CD4-positive, alpha-beta T cell treated with Interleukin-17A for 4 hours (primary cell): ENCODE measurements at regions not wholly inside any gene's neighbourhood (a gene's known extent, or its start where the extent isn't known, plus 50 kb on each side); places are given as distances from the start of the nearest gene placed in this dataset.
"Not testable (repeated sequence)": the region's sequence is repeated elsewhere in the genome, so short reads cannot be mapped to it uniquely, and the experiment has no call there.

Source experiments
- DNase-seq: peaks from one replicate; pipeline ENCODE4 v3.0.0-alpha.2; 2020; ENCODE audit warnings: mixed read lengths

- no peak for DNase-seq
These were observed 600.6 kb upstream of the FAT3 start for GRCh38 chr11:91624021-91624420.

- no peak for DNase-seq
These were observed 615.9 kb upstream of the FAT3 start for GRCh38 chr11:91608677-91609076.

- no peak for DNase-seq
These were observed 628.5 kb upstream of the FAT3 start for GRCh38 chr11:91596111-91596510.

DNA sequence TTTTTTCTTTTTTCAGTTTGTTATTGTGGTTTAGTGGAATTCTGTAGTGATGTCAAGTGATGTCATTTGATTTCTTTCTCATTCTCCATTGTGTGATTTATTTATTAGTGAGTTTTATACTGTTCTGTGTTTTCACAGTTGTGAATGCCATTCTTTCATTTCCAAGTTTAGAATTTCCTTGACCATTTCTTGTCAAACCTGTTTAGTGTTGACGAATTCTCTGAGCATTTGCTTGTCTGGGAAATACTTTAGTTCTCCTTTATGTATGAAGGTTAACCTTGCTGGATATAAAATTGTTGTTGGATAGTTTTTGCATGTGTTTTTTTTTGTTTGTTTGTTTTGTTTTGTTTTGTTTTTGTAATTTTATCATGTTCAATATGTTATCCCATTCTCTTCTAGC lies 633.6 kb upstream of the FAT3 start:
- DNase-seq, result no peak

DNA sequence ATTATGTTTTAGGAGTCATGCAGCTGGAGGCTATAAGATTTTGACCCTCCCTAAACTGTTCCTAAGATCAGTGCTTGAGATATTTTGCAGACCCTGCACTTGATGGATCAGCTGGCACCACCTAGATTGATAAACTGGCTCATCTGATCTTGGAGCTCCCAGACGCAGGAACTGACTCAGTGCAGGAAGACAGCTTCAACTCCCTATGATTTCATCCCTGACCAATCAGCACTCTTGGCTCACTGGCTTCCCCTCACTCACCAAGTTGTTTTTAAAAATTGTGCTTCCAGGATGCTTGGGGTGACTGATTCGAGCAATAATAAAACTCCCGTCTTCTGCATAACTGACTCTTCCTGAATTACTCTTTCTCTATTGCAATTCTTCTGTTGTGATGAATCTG lies 637.5 kb upstream of the FAT3 start:
- DNase-seq, result no peak

DNA sequence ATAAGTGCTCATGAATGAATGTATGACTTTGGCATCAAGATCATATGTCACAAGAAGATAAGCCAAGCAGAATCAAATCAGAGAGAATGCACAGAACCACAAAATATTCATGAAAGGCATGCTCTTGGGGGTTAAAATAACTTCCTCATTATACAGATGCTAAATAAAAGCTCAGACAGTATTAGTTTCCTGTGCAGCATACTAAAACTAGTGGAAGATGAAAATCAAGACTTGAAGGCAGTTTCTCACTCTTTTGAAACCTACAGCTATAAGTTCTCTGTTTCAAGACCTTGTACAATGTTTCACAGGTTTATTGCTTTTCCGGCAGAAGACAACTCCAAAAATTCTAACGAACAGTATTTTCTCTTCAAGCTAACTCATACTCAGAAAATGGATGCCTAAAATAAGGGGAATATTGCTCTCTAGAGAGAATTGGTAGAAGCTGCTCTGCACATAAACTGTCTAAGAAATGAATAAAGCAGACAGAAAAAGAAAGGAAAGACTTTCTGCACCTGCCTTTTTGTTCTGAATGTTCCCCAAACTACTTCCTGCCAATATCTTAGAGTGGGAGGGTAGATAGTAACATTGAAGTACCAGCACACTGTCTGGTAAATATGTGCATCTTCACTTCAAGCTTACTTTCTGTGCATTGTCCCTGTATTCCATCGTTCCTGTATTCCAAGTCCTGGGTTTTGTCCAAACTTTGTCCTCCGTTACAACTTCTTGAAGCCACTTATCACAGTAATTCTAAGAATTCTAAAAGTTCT lies 639.4 kb upstream of the FAT3 start:
- no peak for DNase-seq

DNA sequence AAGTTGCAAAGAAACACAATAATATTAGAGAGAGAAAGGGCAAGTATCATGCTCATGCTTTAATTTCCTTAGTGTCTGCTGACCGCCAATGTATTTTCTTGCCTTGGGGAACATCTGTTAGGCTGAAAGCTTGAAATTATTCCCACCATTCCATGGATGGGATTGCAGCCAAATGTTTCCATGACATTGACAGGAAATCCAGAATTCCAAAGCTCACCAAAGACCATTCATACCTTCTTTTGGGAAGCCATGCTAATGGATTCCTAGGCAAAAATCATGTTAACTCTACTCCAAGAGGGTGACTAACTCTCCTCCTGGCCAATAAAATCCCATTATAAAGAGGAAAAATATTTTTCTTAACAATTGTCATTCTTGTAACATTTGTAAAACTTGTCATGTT lies 661.4 kb upstream of the FAT3 start:
- no peak for DNase-seq

GRCh38 chr11:91560434-91560833 lies 664.2 kb upstream of the FAT3 start:
- no peak for DNase-seq

- no peak for DNase-seq
These were observed 686.6 kb upstream of the FAT3 start for GRCh38 chr11:91538065-91538464.

DNA sequence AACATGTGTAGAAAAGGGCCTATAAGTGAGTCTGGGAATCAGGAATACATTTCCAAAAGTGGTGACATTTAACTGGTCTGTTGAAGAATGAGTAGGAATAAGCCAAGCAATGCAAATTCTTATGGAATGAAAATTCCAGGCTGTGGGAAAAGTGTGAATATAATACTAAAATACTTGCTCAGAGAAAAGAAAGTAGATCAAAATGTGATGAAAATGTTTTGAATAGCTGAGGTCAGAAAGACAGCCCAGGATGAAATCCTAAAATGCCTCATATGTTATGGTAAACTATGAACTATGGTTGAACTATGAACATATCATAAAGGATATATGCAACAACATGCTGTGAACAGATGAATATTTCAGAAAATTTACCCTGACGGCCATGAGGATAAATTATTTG lies 688.3 kb upstream of the FAT3 start:
- DNase-seq, result no peak

DNA sequence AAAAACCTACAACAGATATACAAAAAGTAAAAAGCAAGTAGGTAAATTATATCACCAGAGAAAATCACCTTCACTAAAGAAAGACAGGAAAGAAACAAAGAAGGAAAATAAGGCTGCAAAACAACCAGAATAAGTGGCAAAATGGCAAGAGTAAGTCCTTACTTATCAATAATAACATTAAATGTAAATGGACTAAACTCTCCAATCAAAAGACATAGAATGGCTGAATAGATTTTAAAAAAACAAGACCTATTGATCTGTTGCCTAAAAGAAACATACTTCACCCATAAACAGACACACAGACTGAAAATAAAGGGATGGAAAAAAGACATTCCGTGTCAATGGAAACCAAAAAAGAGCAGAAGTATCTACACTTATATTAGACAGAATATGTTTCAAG lies 695.7 kb upstream of the FAT3 start:
- no peak for DNase-seq

GRCh38 chr11:91527380-91528030 lies 697.1 kb upstream of the FAT3 start:
- DNase-seq, result no peak

GRCh38 chr11:91513734-91514133 lies 710.9 kb upstream of the FAT3 start:
- DNase-seq, result no peak

- DNase-seq, result no peak
These were observed 726.8 kb upstream of the FAT3 start for GRCh38 chr11:91497847-91498246.

DNA sequence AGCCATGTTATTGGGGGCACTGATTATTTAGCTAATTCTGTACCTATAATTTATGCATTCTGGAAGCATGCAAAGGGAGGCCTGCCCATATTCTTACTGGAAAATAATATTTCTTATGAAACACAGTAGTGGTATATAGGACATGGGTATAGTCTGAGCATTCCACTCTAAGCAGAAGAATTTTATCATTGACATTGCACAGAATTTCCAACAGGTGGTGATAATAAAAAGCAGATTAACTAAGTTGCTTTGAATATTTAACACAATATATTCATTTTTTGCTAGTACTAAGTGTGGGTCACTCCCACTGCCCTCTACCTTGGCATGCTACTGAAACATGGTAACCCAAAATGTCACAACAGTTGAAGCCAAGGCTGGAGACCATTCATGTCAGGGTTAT lies 728.8 kb upstream of the FAT3 start:
- no peak for DNase-seq

GRCh38 chr11:91489989-91490388 lies 734.6 kb upstream of the FAT3 start:
- no peak for DNase-seq

DNA sequence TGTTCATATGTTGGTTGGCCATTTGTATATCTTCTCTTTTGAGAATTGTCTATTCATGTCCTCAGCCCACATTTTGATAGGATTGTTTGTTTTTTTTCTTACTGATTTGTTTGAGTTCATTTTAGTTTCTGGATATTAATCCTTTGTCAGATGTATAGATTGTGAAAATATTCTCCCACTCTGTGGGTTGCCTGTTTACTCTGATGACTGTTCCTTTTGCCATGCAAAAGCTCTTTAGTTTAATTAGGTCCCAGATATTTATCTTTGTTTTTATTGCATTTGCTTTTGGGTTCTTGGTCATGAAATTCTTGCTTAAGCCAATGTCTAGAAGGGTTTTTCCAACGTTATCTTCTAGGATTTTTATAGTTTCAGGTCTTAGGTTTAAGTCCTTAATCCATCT lies 740.7 kb upstream of the FAT3 start:
- not testable (repeated sequence) for DNase-seq

DNA sequence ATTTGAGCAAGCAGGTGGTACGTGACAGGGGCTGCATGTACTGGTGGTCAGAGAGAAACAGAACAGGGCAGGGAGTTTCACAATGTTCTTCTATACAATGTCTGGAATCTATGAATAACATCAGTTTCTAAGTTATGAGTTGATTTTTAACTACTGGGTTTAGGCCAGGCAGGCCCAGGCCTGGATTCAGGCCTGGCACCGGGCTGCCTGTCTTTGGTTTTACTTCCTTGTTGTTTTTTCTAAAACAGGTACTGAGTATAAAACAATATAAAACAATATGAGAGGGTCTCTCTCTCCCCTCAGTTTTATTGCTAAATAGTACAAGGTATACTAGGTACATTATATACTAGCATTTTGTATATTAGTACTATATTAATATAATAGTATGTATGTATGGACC lies 742.7 kb upstream of the FAT3 start:
- DNase-seq, result not testable (repeated sequence)

- no peak for DNase-seq
These were observed 754.0 kb upstream of the FAT3 start for GRCh38 chr11:91470656-91471055.

DNA sequence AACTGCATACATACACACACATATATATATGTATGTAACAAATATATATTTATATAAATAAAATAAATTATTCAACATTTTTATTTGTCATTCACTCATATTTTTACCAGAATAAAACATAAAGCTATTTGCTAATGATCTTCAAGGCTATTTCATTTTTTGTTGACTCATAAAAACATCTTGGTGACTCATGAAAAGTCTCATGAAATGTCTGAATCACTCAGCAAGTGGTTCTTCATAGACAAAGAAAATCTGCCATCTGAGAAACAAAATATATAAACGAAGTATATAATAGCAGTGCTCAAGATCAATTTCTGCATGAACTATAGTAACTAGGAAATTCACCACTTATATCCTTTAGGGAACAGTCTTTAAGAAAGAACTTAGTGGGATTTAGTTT lies 764.8 kb upstream of the FAT3 start:
- no peak for DNase-seq

GRCh38 chr11:91446267-91446666 lies 778.4 kb upstream of the FAT3 start:
- DNase-seq, result no peak

GRCh38 chr11:91435694-91436395 lies 788.8 kb upstream of the FAT3 start:
- DNase-seq, result no peak

DNA sequence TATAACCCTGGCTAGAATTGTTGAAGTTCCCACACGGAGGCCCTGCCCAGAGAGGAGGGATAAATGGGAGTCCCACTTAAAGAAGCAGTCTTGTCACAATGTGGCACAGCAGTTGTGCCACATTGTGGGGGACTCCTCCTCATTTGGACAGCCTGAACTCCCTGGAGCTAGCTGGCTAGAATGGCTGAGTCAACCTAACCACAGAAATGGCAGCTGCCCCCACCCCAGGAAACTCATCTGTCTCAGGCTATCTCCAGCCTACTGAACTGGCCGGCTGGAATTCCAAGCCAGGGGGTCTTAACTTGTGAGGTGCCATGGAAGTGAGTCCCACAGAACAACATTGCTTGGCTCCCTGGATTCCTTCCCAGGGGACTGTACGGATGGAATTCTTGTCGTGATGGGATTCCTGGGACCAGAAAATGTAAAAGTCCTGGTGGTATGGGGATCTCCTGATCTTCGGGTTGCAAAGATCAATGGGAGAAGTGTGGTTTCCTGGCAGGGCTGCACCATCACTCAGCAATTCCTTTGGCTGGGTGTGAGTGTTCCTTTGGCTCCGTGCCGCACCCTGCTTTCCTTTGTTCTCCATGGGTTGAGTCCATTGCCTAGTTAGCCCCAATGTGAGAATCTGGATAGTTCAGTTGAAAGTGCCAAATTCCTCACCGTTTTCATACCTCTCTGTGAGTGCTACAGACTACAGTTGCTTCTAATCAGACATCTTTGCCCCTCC lies 791.2 kb upstream of the FAT3 start:
- DNase-seq, result no peak

- DNase-seq, result no peak
These were observed 803.0 kb upstream of the FAT3 start for GRCh38 chr11:91421641-91422040.
